Loucy (cell line): ENCODE measurements at regions not wholly inside any gene's neighbourhood (a gene's known extent, or its start where the extent isn't known, plus 50 kb on each side); places are given as distances from the start of the nearest gene placed in this dataset.
"Not testable (repeated sequence)": the region's sequence is repeated elsewhere in the genome, so short reads cannot be mapped to it uniquely, and the experiment has no call there.

ENCODE experiments used
- H2AFZ ChIP-seq: fragments of 200-600 bp; sonication (generic); 2 replicates; pipeline ENCODE4 v1.6.0; 2016; ENCODE audit warnings: antibody characterized with exemption, mild to moderate bottlenecking, low read length, moderate library complexity
- H3F3A ChIP-seq: fragments of 200-600 bp; 2 replicates; pipeline ENCODE4 v1.6.0; 2016; ENCODE audit warnings: antibody characterized with exemption, low read depth, mild to moderate bottlenecking
- H3K27me3 ChIP-seq: fragments of 200-600 bp; sonication (generic); 2 replicates; pipeline ENCODE4 v1.6.1; 2014; ENCODE audit warnings: low read length, mild to moderate bottlenecking; ENCODE audit not compliant: insufficient read depth, poor library complexity, severe bottlenecking
- H3K36me3 ChIP-seq: fragments of 200-600 bp; sonication (generic); 2 replicates; pipeline ENCODE4 v1.6.1; 2016; ENCODE audit warnings: low read length; ENCODE audit not compliant: insufficient read depth
- H3K4me1 ChIP-seq: fragments of 200-600 bp; sonication (generic); 2 replicates; pipeline ENCODE4 v1.5.1; 2014; ENCODE audit warnings: low read length, mild to moderate bottlenecking; ENCODE audit not compliant: insufficient read depth, poor library complexity, severe bottlenecking
- H3K4me2 ChIP-seq: fragments of 200-600 bp; sonication (generic); 2 replicates; pipeline ENCODE4 v1.6.0; 2014; ENCODE audit warnings: antibody characterized with exemption, low read length, low read depth, mild to moderate bottlenecking; ENCODE audit not compliant: poor library complexity, severe bottlenecking
- H3K4me3 ChIP-seq: fragments of 200-600 bp; sonication (generic); 2 replicates; pipeline ENCODE4 v1.5.1; 2014; ENCODE audit warnings: low read length, mild to moderate bottlenecking, mixed read lengths; ENCODE audit not compliant: poor library complexity, severe bottlenecking
- H3K79me2 ChIP-seq: fragments of 200-600 bp; sonication (generic); 2 replicates; pipeline ENCODE4 v1.6.1; 2014; ENCODE audit warnings: low read length; ENCODE audit not compliant: insufficient read depth
- H3K9ac ChIP-seq: fragments of 200-600 bp; sonication (generic); 2 replicates; pipeline ENCODE4 v1.6.0; 2014; ENCODE audit warnings: mild to moderate bottlenecking, low read depth, low read length, moderate library complexity; ENCODE audit not compliant: poor library complexity, severe bottlenecking
- H3K9me2 ChIP-seq: fragments of 200-600 bp; sonication (generic); replicated peaks from 2 replicates; pipeline ENCODE4 v1.6.1; 2016; ENCODE audit warnings: low read depth, low read length, mixed read lengths
- H3K9me3 ChIP-seq: fragments of 200-600 bp; sonication (generic); 2 replicates; pipeline ENCODE4 v1.6.1; 2014; ENCODE audit warnings: mild to moderate bottlenecking, antibody characterized with exemption, low read length, low read depth; ENCODE audit not compliant: insufficient read depth
- H4K20me1 ChIP-seq: fragments of 200-600 bp; sonication (generic); 2 replicates; pipeline ENCODE4 v1.6.0; 2014; ENCODE audit warnings: antibody characterized with exemption, low read length, mild to moderate bottlenecking; ENCODE audit not compliant: insufficient read depth, poor library complexity, severe bottlenecking
- CTCF ChIP-seq: fragments of 200-600 bp; sonication (generic); conservative IDR thresholded peaks from 2 replicates; pipeline ENCODE4 v1.5.1; 2014; ENCODE audit warnings: mild to moderate bottlenecking, antibody characterized with exemption, low read length
- EZH2phosphoT487 ChIP-seq: fragments of 200-600 bp; IDR thresholded peaks from 2 replicates; pipeline ENCODE4 v1.6.1; 2018; ENCODE audit warnings: antibody characterized with exemption, mild to moderate bottlenecking, moderate library complexity, borderline replicate concordance

- Histone ChIP-seq H2AFZ (no peak overlapping the region), H3K27me3 (no peaks in the 10 kb centered on the region), H3K9me3 (no peaks in the 10 kb centered on the region), H3K4me1 (no peaks in the 10 kb centered on the region), H3K4me3 (no peak overlapping the region), H3K9me2 (no peaks in the 10 kb centered on the region), H3F3A (no peaks in the 10 kb centered on the region), H3K9ac (no peak overlapping the region), H3K79me2 (no peaks in the 10 kb centered on the region), H4K20me1 (no peaks in the 10 kb centered on the region), H3K4me2 (no peak overlapping the region), H3K36me3 (no peaks in the 10 kb centered on the region)
- TF ChIP-seq EZH2phosphoT487 (no peak), CTCF (no peak)
Observed at GRCh38 chr5:72702881-72703434, 113.5 kb upstream of the TNPO1 start.

- not testable (repeated sequence) for H3K9me2 ChIP-seq, H3F3A ChIP-seq, H3K79me2 ChIP-seq, H3K9ac ChIP-seq, H2AFZ ChIP-seq, H3K4me2 ChIP-seq, H3K36me3 ChIP-seq, H3K4me3 ChIP-seq, H3K4me1 ChIP-seq, H3K9me3 ChIP-seq, H4K20me1 ChIP-seq, H3K27me3 ChIP-seq
Observed at GRCh38 chr5:72702105-72702504, 114.4 kb upstream of the TNPO1 start.

GRCh38 chr5:72698481-72698880 lies 118.0 kb upstream of the TNPO1 start:
- H2AFZ ChIP-seq: no peak overlapping the region
- H3K79me2 ChIP-seq: no peaks in the 10 kb centered on the region
- H3K9me3 ChIP-seq: no peaks in the 10 kb centered on the region

More at GRCh38 chr5:72698481-72698880, 118.0 kb upstream of the TNPO1 start:
- H3K27me3 ChIP-seq: no peaks in the 10 kb centered on the region
- no peaks in the 10 kb centered on the region for H4K20me1 ChIP-seq
- H3K4me1 ChIP-seq: no peaks in the 10 kb centered on the region
- H3K36me3 ChIP-seq: no peaks in the 10 kb centered on the region
- no peak overlapping the region for H3K4me3 ChIP-seq
- H3F3A ChIP-seq: no peaks in the 10 kb centered on the region
- H3K4me2 ChIP-seq: no peak overlapping the region
- no peak overlapping the region for H3K9ac ChIP-seq
- H3K9me2 ChIP-seq: no peaks in the 10 kb centered on the region
- TF ChIP-seq CTCF (no peak), EZH2phosphoT487 (no peak)
